Stimulated activated CD4-positive, alpha-beta T cell treated with anti-CD3 and anti-CD28 coated beads, Interleukin-2, amount 100 ng/mL, for 24 hours (primary cell): ENCODE measurements at regions not wholly inside any gene's neighbourhood (a gene's known extent, or its start where the extent isn't known, plus 50 kb on each side); places are given as distances from the start of the nearest gene placed in this dataset.
"Not testable (repeated sequence)": the region's sequence is repeated elsewhere in the genome, so short reads cannot be mapped to it uniquely, and the experiment has no call there.

Experiments used
- DNase-seq, 2 donors: peaks; one replicate each; pipeline ENCODE4 v3.0.0-alpha.2; 2020

DNA sequence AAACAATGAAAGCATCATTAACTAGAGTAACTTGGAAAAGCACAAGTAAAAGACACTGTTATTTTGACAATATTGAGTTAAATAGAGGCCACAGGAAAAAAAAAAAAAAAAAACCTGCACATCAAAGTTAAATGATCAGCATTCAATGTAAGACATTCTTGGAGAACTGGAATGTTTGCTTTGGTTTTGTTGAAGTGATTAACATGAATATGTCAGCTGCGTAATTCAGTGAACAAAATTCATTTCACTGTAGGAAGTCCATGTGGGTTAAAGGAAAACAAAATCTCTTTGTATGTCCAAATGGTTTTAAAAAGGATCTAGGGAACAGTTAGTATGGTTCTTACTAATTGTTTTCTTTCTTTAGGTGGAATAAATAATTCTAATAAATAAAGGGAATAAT is 252.8 kb upstream of the CNTN6 start:
- DNase-seq, result no peak

DNA sequence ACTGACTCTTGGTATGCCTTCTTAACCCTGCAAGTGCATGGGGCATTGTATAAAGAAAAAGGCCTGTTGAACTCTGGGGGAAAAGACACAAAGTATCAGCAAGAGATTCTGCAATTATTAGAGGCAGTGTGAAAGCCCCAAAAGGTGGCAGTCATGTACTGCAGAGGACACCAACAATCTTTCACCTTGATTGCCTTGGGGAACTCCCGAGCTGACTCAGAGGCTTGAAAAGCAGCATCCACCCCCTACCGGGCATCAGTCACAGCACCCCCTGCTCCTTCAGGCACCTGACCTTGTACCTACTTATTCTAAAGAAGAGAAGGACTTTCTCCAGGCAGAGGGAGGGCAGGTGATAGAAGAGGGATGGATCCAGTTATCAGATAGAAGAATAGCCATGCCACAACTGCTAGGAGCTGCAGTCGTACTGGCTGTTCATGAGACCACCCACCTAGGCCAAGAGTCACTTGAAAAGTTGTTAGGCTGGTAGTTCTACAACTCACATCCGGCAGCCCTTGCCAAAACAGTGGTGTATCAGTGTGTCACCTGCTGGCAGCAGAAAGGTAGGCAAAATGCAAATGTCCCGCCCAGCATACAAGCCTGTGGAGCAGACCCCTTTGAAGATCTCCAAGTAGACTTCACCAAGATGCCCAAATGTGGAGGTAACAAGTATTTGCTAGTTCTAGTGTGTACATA is 241.6 kb upstream of the CNTN6 start:
- no peak for DNase-seq

- no peak for DNase-seq
Observed at GRCh38 chr3:852033-852432, 240.8 kb upstream of the CNTN6 start.

DNA sequence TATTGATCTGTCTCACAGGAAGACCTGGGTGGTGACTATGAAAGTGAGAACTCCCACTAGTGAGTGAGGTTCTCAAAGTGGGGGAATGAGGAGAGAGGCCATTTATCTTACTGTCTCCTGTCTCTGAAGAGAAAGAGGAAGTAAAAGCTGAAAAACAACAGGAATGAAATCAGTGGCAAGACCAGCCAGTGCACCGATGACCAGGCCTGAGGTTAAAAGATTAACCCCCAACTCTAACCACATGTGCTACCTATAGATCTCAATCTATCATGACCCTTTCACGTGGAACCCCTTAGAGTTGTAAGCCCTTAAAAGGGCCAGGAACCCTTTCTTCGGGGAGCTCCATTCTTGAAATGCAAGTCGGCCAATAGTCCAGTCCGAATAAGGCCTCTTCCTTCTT is 239.3 kb upstream of the CNTN6 start:
- no peak for DNase-seq

DNA sequence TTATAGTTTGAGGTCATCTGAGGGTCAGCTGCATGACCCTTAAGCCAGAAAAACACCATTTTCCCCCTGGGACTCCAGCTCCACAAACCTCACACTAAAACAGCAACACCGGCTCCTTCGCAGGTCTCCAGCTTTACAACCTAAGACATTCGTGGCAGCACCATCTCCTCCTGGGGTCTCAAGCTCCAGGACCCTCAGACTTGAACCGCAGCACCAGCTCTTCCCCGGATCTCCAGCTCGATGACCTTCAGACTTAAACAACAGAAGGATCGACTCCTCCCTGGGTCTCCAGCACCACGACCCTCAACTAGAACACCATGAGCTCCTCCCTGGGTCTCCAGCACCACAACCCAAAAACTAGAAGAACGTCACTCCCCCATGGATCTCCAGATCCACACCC is 233.7 kb upstream of the CNTN6 start:
- DNase-seq, result no peak

DNA sequence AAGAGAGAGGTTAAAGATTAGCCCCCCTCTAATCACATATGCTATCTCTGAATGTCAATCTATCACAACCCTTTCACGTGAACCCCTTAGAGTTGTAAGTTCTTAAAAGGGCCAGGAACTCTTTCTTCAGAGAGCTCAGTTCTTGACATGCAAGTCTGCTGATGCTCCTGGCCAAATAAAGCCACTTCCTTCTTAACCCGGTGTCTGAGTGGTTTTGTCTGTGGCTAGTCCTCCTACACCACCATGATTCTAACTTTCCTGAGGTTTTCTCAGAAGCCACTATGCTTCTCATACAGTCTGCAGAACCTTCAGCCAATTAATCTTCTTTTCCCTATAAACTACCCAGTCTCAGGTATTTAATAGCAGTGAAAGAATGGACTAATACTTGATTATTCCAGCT is 231.1 kb upstream of the CNTN6 start:
- DNase-seq, result no peak

DNA sequence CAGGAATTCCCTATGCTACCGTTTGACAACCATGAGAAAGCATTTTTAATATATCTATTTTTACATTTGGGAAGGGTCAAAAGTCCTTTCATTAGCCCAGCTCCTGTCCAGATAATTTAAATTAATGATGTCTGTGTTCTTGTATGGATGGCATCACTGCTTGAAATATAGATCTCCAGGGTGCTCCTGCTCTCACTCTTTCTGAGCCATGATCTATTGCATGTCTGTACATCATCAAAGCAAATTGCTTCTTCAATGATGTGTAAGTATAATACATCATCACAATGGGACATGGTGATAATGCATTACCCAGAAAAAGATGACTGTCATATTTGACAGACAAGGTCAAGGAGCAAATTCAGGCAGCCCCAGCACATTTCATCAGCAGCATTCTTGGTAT is 223.6 kb upstream of the CNTN6 start:
- no peak for DNase-seq

DNA sequence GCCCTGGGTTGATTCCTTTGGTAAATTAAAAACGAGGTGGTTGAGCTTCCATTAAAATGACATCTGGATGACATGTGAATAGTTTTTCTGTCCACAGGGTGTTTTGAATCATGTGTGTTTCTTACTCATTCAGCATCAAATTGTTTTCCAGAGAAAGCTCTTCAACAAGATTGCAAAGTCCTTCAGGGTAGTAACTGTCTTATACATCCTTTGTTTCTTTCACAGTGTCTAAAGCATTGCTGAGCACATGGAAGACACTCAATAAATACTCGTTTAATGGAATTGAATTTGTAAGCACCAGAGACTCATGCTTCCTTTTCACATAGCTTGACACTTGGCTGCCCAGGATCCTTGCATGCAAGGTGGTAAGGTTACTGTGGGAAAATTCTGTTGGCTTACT is 223.1 kb upstream of the CNTN6 start:
- no peak for DNase-seq

DNA sequence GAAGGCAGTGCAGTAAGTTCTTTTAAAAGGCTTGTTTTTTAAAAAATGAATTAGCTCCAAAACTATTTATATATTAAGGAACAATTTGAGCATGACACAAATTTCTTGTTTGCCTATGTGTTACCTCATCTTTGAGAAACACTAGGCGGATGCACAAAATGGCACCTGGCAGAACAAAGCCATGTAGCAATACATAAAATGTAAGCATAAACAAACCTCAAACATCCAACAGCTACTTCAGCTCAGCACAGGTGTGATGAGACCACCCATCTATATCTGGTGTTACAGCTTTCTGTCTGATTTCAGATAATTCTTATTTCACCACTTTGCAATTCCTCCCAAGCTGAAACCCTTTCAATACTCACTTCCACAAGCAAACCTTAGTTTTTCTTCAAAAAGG is 221.2 kb upstream of the CNTN6 start:
- no peak for DNase-seq

GRCh38 chr3:877001-877400 is 215.8 kb upstream of the CNTN6 start:
- DNase-seq, result no peak

DNA sequence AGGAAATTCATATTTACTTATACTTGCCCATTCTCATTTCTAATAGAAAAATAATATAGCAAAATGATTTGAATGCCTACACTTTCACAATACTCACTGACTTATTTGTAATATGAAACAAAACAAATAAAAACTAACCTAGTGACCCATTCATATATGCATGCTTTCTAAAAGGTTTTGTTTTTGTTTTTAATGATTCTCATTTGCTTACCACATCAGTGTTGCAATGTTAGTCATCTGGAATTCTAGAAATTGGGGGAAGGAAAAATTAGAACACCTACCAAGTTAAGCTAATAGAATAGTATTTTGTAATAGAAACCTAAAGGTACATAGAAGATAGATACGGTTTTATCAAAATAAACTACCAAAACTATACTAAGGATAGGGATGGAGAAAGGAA is 214.1 kb upstream of the CNTN6 start:
- no peak for DNase-seq

GRCh38 chr3:880371-880770 is 212.5 kb upstream of the CNTN6 start:
- no peak for DNase-seq

- DNase-seq, result no peak
Observed at GRCh38 chr3:882533-882932, 210.3 kb upstream of the CNTN6 start.

GRCh38 chr3:901953-902778 is 190.7 kb upstream of the CNTN6 start:
- no peak for DNase-seq

GRCh38 chr3:905217-905616 is 187.6 kb upstream of the CNTN6 start:
- no peak for DNase-seq

DNA sequence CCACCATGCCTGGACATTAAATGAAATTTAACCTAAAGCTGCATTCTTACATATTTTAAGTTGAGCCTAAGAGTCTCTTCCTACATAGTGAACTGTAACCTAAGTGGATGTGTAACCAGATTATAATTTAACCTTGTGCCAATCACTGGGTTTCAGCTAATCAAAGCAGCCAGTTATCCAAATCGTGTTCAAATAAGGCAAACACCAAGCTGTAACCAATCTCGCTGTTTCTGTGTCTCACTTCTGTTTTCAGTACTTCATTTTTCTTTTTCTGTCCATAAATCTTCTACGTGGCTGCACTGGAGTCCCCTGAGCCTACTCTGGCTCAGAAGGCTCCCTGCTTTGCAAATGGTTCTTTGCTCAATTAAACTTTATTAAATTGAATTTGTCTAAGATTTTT is 186.1 kb upstream of the CNTN6 start:
- DNase-seq, result no peak

DNA sequence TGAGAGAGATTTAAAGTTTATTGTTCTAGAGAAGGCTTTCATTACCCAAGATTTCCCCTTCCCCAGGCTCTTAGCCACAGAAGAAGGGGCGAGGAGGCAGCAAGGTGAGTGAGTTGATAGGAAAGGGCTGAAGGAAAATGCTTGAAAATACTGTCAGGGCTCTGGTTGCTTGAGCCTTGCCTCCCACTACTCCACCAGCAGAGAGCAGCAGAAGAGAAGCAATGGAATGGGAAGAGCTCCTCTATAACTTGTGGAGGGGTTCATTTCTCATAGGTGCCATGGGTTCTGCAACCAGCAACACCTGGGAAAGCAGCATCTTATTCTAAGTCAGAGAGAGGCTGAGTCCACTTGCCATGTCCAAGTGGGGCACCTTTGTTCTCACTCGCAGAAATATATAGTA is 184.0 kb upstream of the CNTN6 start:
- DNase-seq, result no peak

GRCh38 chr3:912717-913116 is 180.1 kb upstream of the CNTN6 start:
- DNase-seq, result not testable (repeated sequence)

GRCh38 chr3:923161-923910 is 169.5 kb upstream of the CNTN6 start:
- no peak for DNase-seq

DNA sequence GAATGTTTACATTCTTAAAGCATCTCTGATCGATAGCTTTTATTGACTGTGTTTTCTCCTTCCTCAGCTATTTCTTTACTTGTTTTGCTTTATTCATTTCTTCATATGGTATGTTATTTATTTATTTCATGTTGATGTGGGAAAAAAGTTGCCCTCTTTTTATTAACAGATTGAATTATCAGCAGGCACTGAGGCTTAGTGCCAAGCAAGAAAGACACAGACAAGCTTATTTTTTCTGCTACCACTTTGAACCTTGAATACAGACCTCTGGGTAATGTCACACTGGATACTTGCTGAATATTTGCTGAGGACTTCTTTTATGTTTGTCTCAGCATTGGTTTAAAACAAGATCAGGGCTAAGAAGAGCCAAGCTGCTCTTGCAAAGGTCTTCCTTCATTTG is 162.0 kb upstream of the CNTN6 start:
- DNase-seq, result no peak

GRCh38 chr3:933326-933725 is 159.5 kb upstream of the CNTN6 start:
- no peak for DNase-seq

DNA sequence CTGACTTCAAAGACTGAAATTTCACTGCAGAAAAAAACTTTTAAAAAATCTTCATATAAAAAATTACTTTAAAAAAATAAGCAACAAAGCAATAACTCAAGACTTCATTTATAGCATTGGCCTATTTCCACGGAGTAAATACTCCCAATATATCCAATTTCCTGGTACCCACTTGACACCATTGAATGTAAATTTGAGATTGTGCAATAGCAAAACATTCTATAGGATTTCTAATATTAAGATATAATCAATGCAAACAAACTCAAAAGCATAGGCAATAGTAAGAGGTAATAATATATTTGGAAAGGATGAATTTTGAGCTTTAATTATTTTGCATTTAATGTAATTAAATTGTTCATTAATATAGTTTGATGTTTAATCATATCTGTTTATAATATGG is 148.0 kb upstream of the CNTN6 start:
- no peak for DNase-seq

- no peak for DNase-seq
Observed at GRCh38 chr3:945738-946137, 147.1 kb upstream of the CNTN6 start.

DNA sequence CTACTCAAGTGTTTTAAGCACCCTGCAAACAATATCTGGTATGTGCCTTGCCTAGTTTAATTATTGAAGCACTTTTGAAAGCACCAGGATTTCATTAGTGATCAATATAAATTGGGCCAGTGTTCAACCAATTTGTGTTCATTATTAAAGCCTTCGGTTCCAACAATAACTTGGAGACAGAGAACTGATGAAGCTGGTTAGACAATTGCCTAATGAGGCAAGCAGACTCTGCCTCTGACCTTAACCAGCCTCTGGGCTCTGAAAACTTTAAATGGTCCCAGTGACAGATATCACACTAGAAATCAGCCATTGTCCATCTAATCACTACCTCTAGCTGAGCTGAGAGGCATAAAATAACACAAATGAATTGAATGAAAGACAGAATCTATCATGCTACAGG is 139.9 kb upstream of the CNTN6 start:
- DNase-seq, result no peak
